Natural killer cell (primary cell): ENCODE measurements at regions not wholly inside any gene's neighbourhood (a gene's known extent, or its start where the extent isn't known, plus 50 kb on each side); places are given as distances from the start of the nearest gene placed in this dataset.

Experiments used
- ATAC-seq, 3 donors: fragments of 150-1000 bp in 2 of 3; fragments of 200-7000 bp in 1 of 3; cut with Tn5 transposase; 1 replicate in 1 of 3; 2 replicates in 2 of 3; pipeline ENCODE4 v1.10.0; 2021; ENCODE audit warnings: mild to moderate bottlenecking in 2 of 3, moderate library complexity in 2 of 3
- DNase-seq, 2 donors: peaks; one replicate each; pipeline versions ENCODE4 v3.0.0 to v3.0.0-alpha.2; 2013 to 2021; ENCODE audit warnings: mixed read lengths in 1 of 2
- H3K27ac ChIP-seq: one replicate; pipeline ENCODE4 v1.5.1; 2013; ENCODE audit warnings: mild to moderate bottlenecking, low read length
- H3K27me3 ChIP-seq: one replicate; pipeline ENCODE4 v1.6.1; 2013; ENCODE audit warnings: low read length; ENCODE audit not compliant: control insufficient read depth, insufficient read depth
- H3K36me3 ChIP-seq: one replicate; pipeline ENCODE4 v1.6.1; 2013; ENCODE audit warnings: low read length; ENCODE audit not compliant: control insufficient read depth, insufficient read depth
- H3K4me1 ChIP-seq: one replicate; pipeline ENCODE4 v1.6.1; 2013; ENCODE audit warnings: low read length; ENCODE audit not compliant: control insufficient read depth, insufficient read depth
- H3K4me3 ChIP-seq: one replicate; pipeline ENCODE4 v1.5.1; 2013; ENCODE audit warnings: low read length
- H3K9me3 ChIP-seq: one replicate; pipeline ENCODE4 v1.6.1; 2013; ENCODE audit warnings: low read length; ENCODE audit not compliant: control insufficient read depth, insufficient read depth
- H3K27ac Mint-ChIP-seq, 2 donors: one replicate each; pipeline ENCODE4 v1.8.0; 2022; ENCODE audit warnings: mild to moderate bottlenecking in 2 of 2, mixed read lengths in 2 of 2, moderate library complexity in 1 of 2
- H3K27me3 Mint-ChIP-seq, 2 donors: one replicate each; pipeline ENCODE4 v1.8.0; 2022; ENCODE audit warnings: low read depth in 2 of 2, mixed read lengths in 2 of 2
- H3K36me3 Mint-ChIP-seq: one replicate; pipeline ENCODE4 v1.8.0; 2022; ENCODE audit warnings: mixed read lengths
- H3K4me1 Mint-ChIP-seq, 2 donors: one replicate each; pipeline ENCODE4 v1.8.0; 2022; ENCODE audit warnings: mixed read lengths in 2 of 2
- H3K4me3 Mint-ChIP-seq: one replicate; pipeline ENCODE4 v1.8.0; 2022; ENCODE audit warnings: mild to moderate bottlenecking, moderate library complexity, mixed read lengths
- H3K9me3 Mint-ChIP-seq, 2 donors: one replicate each; pipeline ENCODE4 v1.8.0; 2022; ENCODE audit warnings: mixed read lengths in 2 of 2
- CTCF ChIP-seq: fragments of 200-600 bp; IDR thresholded peaks from one replicate; pipeline ENCODE4 v1.8.0; 2022; ENCODE audit warnings: antibody characterized with exemption
- WGBS: methylation state at CpG from one replicate; pipeline ENCODE4 v1.1.7; 2013; ENCODE audit warnings: missing lambda C conversion rate; ENCODE audit not compliant: insufficient coverage; 5-methylcytosine and 5-hydroxymethylcytosine counted together
- intact Hi-C: fragments of 100-400 bp; cut with micrococcal nuclease; formaldehyde crosslinking; loops from one replicate; pipeline ENCODE4 v1.14.2; 2022

DNA sequence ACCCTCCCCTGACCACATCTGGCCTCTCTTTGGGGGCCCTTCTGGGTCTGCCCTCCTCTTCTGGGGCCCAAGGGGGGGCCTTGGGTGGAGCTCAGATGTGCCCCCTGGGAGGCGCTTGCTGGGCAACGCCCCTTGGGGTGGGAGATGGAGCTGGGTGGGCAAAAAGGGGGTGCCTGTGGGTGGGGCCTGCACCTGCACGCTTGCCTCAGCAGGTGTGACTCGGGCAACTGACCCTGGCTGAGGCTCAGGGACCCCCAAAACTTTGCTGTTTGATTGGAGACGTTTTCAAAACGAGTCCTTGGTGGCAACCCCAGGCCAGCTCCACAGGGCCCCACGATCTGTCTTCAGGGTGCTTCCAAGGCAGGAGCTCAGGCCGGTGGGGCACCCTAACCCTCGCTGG lies 105.3 kb downstream of the SIK1 start:
- TF ChIP-seq CTCF: no peak
- Histone ChIP-seq H3K4me1 (peaks cover 3% of the 10 kb centered on the region), H3K4me3 (no peak overlapping the region), H3K36me3 (no peaks in the 10 kb centered on the region), H3K27me3 (no peaks in the 10 kb centered on the region), H3K27ac (no peak overlapping the region), H3K9me3 (peaks cover 6% of the 10 kb centered on the region)
- Mint-ChIP-seq H3K27me3 (peaks cover 0 to 2% of the 10 kb centered on the region in 2 donors), H3K4me3 (no peak overlapping the region), H3K27ac (no peak overlapping the region), H3K4me1 (peaks cover 0 to 5% of the 10 kb centered on the region in 2 donors), H3K36me3 (no peaks in the 10 kb centered on the region), H3K9me3 (no peaks in the 10 kb centered on the region)
- 87% methylated on average over 9 of the region's 9 CpGs for whole genome bisulfite sequencing
- ATAC-seq (no peak), DNase-seq (no peak)
- intact Hi-C loops: no loop called here

DNA sequence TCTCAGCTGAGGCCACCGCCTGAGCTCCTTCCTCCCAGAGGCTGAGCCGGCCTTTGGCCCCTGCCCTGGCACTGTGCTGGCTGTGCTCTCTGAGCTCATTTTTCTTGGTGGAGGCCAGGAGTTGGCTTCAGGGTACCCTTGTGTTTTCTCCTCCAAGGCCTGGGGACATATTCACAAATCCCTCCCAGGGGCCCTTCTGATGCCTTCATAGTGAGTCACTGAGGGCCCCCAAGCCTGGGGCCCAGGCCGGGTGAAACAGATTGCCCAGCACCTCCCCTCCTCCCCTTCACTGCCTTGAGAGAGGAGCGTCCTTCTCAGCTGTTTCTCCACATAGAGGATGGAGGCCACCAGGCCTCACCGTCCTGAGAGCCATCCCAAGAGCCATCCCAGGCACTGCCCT lies 105.8 kb downstream of the SIK1 start:
- ATAC-seq (no peak), DNase-seq (no peak)
- H3K9me3 Mint-ChIP-seq: no peaks in the 10 kb centered on the region
- TF ChIP-seq CTCF: no peak
- peaks cover 0 to 2% of the 10 kb centered on the region in 2 donors for H3K4me1 Mint-ChIP-seq
- Histone ChIP-seq H3K9me3 (peaks cover 6% of the 10 kb centered on the region), H3K36me3 (no peaks in the 10 kb centered on the region), H3K4me3 (no peak overlapping the region), H3K4me1 (peaks cover 3% of the 10 kb centered on the region), H3K27ac (no peak overlapping the region), H3K27me3 (no peaks in the 10 kb centered on the region)
- no peak overlapping the region for H3K27ac Mint-ChIP-seq
- intact Hi-C loops: no loop called here
- no peaks in the 10 kb centered on the region for H3K36me3 Mint-ChIP-seq
- 91% methylated on average over 5 of the region's 5 CpGs for WGBS
- H3K27me3 Mint-ChIP-seq: peaks cover 0 to 2% of the 10 kb centered on the region in 2 donors
- no peak overlapping the region for H3K4me3 Mint-ChIP-seq

- no peaks in the 10 kb centered on the region for H3K9me3 Mint-ChIP-seq
- Histone ChIP-seq H3K27ac (no peak overlapping the region), H3K4me1 (no peaks in the 10 kb centered on the region), H3K4me3 (no peak overlapping the region), H3K36me3 (no peaks in the 10 kb centered on the region), H3K9me3 (peaks cover 6% of the 10 kb centered on the region), H3K27me3 (no peaks in the 10 kb centered on the region)
- DNase-seq: no peak
- no peak for ATAC-seq
- no peak overlapping the region for H3K4me3 Mint-ChIP-seq
- no peak overlapping the region for H3K27ac Mint-ChIP-seq
- H3K27me3 Mint-ChIP-seq: peaks cover under 1 to 4% of the 10 kb centered on the region in 2 donors
- 84% methylated on average over 5 of the region's 5 CpGs for WGBS
- intact Hi-C loops: no loop called here
- no peak for TF ChIP-seq CTCF
- peaks cover 0 to 2% of the 10 kb centered on the region in 2 donors for H3K4me1 Mint-ChIP-seq
- H3K36me3 Mint-ChIP-seq: no peaks in the 10 kb centered on the region
Observed at GRCh38 chr21:43320526-43320925, 106.4 kb downstream of the SIK1 start.
